Activated CD4-positive, alpha-beta T cell treated with anti-CD3 and anti-CD28 coated beads for 36 hours (primary cell): ENCODE measurements at regions not wholly inside any gene's neighbourhood (a gene's known extent, or its start where the extent isn't known, plus 50 kb on each side); places are given as distances from the start of the nearest gene placed in this dataset.
"Not testable (repeated sequence)": the region's sequence is repeated elsewhere in the genome, so short reads cannot be mapped to it uniquely, and the experiment has no call there.

ENCODE experiments used
- ATAC-seq: fragments of 200-7000 bp; cut with Tn5 transposase; one replicate; pipeline ENCODE4 v1.10.0; 2021; ENCODE audit warnings: mild to moderate bottlenecking, moderate library complexity
- CTCF ChIA-PET: fragments of 350-600 bp; sonication (Branson Sonifier 250); formaldehyde crosslinking; loops from one replicate; lab custom pipeline; 2021; ENCODE audit warnings: antibody characterized with exemption; lab: Charles Lee
- POLR2A ChIA-PET: fragments of 350-600 bp; sonication (Branson Sonifier 250); formaldehyde crosslinking; loops from one replicate; lab custom pipeline; 2021; ENCODE audit warnings: antibody characterized with exemption, inconsistent platforms; lab: Charles Lee
- DNase-seq: peaks from one replicate; pipeline ENCODE4 v3.0.0-alpha.2; 2020
- H3K27ac Mint-ChIP-seq: one replicate; pipeline ENCODE4 v1.8.0; 2021; ENCODE audit warnings: mixed read lengths
- H3K27me3 Mint-ChIP-seq: one replicate; pipeline ENCODE4 v1.8.0; 2021; ENCODE audit warnings: mixed read lengths
- H3K36me3 Mint-ChIP-seq: one replicate; pipeline ENCODE4 v1.8.0; 2021; ENCODE audit warnings: low read depth, mixed read lengths
- H3K4me1 Mint-ChIP-seq: one replicate; pipeline ENCODE4 v1.8.0; 2021; ENCODE audit warnings: mixed read lengths
- H3K4me3 Mint-ChIP-seq: one replicate; pipeline ENCODE4 v1.8.0; 2021; ENCODE audit warnings: mild to moderate bottlenecking, moderate library complexity, mixed read lengths
- H3K9me3 Mint-ChIP-seq: one replicate; pipeline ENCODE4 v1.8.0; 2021; ENCODE audit warnings: low read depth, mixed read lengths
- intact Hi-C, 2 experiments: fragments of 100-400 bp; cut with DNase I in 1 of 2; cut with micrococcal nuclease in 1 of 2; formaldehyde crosslinking; loops; one replicate each; pipeline versions ENCODE4 v1.14.2 to v1.15.1; 2022 to 2024; cut with DNase I, micrococcal nuclease

- intact Hi-C loops, H3K4me1 Mint-ChIP-seq, CTCF ChIA-PET, H3K27me3 Mint-ChIP-seq, H3K36me3 Mint-ChIP-seq, POLR2A ChIA-PET, H3K27ac Mint-ChIP-seq, H3K4me3 Mint-ChIP-seq: not testable (repeated sequence)
- ATAC-seq = peak; percentile 84
- peak; percentile 61 for DNase-seq
- H3K9me3 Mint-ChIP-seq = peaks cover 10% of the 10 kb centered on the region
These were observed 969.7 kb downstream of the TUBA3C start for GRCh38 chr13:18211752-18212560.

- ATAC-seq, CTCF ChIA-PET, intact Hi-C loops, H3K4me3 Mint-ChIP-seq, H3K36me3 Mint-ChIP-seq, H3K4me1 Mint-ChIP-seq, H3K9me3 Mint-ChIP-seq, DNase-seq, H3K27ac Mint-ChIP-seq, H3K27me3 Mint-ChIP-seq, POLR2A ChIA-PET: not testable (repeated sequence)
These were observed 976.9 kb downstream of the TUBA3C start for GRCh38 chr13:18204614-18205178.

DNA sequence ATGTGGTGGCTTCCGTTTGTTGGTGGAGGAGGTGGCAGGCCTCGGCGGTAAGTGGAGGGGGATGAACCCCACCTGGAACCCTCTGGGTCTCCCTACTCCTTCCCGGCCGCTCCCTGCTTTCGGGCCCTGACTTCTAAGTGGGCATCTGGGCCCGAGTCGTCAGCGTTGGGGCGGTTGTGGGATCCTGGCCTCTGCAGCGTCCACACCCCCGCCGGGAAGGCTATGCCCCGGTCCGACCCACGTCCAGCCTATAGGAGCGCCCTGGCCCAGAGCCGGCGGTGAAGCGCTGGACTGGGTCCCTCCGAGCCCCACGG lies 986.3 kb downstream of the TUBA3C start:
- H3K4me1 Mint-ChIP-seq, H3K36me3 Mint-ChIP-seq, H3K4me3 Mint-ChIP-seq, POLR2A ChIA-PET, CTCF ChIA-PET, H3K27ac Mint-ChIP-seq, H3K27me3 Mint-ChIP-seq, DNase-seq, intact Hi-C loops, H3K9me3 Mint-ChIP-seq, ATAC-seq: not testable (repeated sequence)

DNA sequence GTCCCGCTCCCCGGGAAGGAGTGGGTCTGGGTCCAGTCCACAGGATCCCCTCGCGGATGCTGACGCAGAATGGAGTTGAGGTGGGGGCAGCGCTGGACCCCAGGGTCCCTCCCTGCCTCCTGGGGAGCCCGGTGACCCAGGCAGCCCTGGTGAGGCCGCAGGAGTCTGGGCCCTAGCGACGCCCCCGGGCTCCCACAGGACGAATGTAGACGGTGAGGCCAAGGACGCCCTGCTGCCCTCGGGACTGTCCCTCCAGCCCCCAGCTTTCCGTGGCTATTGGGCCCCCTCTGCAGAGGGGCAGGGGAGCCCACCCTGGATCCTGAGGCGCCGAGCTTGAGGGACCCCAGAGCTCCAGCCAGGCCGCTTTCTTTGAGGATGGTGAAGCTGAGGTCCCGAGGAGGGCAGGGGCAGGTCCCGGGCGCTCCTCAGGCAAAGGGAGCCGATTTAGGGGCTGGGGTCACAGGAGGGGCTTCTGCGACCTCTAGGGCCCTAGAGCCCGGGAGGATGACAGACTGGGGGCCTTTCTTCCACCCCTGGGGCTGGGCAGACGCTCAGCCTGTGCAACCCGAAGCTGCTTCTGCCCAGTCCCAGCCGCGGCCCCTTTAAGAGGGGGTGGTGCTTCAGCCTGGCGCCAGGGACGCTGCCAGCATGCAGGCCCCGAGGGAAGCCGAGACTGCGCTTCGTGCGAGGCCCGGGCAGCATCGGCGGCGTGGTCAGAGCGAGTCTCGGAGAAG lies 986.8 kb downstream of the TUBA3C start:
- H3K27ac Mint-ChIP-seq, DNase-seq, H3K9me3 Mint-ChIP-seq, H3K4me1 Mint-ChIP-seq, POLR2A ChIA-PET, CTCF ChIA-PET, H3K36me3 Mint-ChIP-seq, H3K27me3 Mint-ChIP-seq, intact Hi-C loops, H3K4me3 Mint-ChIP-seq: not testable (repeated sequence)
- ATAC-seq = peak; percentile 57

DNA sequence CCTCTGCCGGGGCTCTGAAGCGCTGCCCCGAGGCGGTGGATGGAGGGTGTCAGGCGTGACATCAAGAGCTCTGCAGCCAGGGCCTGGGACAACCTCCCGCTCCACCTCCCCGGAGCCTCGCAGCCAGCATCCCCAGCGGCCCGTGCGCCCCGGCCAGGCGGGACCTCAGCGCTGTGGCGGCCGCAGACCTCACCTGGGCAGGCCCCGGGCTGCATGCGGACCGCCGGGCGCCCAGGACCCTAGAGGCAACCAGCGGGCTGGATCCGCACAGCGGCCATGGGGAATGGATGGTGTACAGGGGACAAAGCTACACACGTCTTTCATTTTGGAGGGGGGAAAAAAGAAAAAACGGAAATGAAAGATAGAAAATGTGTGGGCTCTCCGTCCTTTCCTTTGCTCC lies 987.5 kb downstream of the TUBA3C start:
- intact Hi-C loops, H3K27me3 Mint-ChIP-seq, H3K9me3 Mint-ChIP-seq, H3K4me1 Mint-ChIP-seq, ATAC-seq, CTCF ChIA-PET, DNase-seq, H3K27ac Mint-ChIP-seq, POLR2A ChIA-PET, H3K36me3 Mint-ChIP-seq, H3K4me3 Mint-ChIP-seq: not testable (repeated sequence)
